ENCODE measurements at regions not wholly inside any gene's neighbourhood (a gene's known extent, or its start where the extent isn't known, plus 50 kb on each side); places are given as distances from the start of the nearest gene placed in this dataset.

DNA sequence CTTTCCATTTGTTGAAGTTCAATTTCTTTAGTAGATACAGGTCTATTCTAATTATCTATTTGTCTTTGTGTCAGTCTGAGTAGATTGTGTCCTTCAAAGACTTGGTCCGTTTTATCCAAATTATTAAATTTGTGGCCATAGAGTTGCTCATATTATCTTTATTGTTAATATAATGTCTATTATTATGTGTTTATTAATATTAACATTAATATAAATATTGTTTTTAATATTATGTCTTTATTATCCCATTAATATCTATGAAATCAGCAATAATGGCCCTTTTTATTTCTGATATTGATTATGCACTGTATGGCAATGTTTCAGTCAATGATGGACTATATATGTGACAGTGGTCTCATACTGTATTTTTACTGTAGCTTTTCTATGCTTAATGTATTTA lies 2067.3 kb upstream of the AGA start:
- TF ChIP-seq POLR2A (IDR thresholded peaks at IDR 0.05): no peak
- TF ChIP-seq, protein P1, sequence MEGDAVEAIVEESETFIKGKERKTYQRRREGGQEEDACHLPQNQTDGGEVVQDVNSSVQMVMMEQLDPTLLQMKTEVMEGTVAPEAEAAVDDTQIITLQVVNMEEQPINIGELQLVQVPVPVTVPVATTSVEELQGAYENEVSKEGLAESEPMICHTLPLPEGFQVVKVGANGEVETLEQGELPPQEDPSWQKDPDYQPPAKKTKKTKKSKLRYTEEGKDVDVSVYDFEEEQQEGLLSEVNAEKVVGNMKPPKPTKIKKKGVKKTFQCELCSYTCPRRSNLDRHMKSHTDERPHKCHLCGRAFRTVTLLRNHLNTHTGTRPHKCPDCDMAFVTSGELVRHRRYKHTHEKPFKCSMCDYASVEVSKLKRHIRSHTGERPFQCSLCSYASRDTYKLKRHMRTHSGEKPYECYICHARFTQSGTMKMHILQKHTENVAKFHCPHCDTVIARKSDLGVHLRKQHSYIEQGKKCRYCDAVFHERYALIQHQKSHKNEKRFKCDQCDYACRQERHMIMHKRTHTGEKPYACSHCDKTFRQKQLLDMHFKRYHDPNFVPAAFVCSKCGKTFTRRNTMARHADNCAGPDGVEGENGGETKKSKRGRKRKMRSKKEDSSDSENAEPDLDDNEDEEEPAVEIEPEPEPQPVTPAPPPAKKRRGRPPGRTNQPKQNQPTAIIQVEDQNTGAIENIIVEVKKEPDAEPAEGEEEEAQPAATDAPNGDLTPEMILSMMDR (IDR thresholded peaks at IDR 0.05): no peak

Data from heart left ventricle (tissue), 13 donors.